ENCODE measurements at regions not wholly inside any gene's neighbourhood (a gene's known extent, or its start where the extent isn't known, plus 50 kb on each side); places are given as distances from the start of the nearest gene placed in this dataset.

GRCh38 chr7:28362182-28362581 is 50.1 kb upstream of the CREB5 start:
- DNase-seq (ENCODE audit: unreplicated experiment) = no peak
- no peaks in the 10 kb centered on the region for H3K36me3 Mint-ChIP-seq (ENCODE audit: insufficient read depth, unreplicated experiment)
- ChIA-PET POLR2A (interaction anchor here (0.9 to 4.5 kb wide), 4 partner anchors 8 to 60 kb away, joined by 3 to 23 read pairs (median 7); no protein-coding TSS in a partner anchor), CTCF (interaction anchor here (0.6 to 1.8 kb wide), 8 partner anchors 14 to 440 kb away, joined by 3 to 4 read pairs (median 4); no protein-coding TSS in a partner anchor)
- H3K27me3 Mint-ChIP-seq (ENCODE audit: insufficient read depth, unreplicated experiment) = no peaks in the 10 kb centered on the region
- intact Hi-C loops (cut with micrococcal nuclease) = no loop called here
- TF ChIP-seq, protein P1, sequence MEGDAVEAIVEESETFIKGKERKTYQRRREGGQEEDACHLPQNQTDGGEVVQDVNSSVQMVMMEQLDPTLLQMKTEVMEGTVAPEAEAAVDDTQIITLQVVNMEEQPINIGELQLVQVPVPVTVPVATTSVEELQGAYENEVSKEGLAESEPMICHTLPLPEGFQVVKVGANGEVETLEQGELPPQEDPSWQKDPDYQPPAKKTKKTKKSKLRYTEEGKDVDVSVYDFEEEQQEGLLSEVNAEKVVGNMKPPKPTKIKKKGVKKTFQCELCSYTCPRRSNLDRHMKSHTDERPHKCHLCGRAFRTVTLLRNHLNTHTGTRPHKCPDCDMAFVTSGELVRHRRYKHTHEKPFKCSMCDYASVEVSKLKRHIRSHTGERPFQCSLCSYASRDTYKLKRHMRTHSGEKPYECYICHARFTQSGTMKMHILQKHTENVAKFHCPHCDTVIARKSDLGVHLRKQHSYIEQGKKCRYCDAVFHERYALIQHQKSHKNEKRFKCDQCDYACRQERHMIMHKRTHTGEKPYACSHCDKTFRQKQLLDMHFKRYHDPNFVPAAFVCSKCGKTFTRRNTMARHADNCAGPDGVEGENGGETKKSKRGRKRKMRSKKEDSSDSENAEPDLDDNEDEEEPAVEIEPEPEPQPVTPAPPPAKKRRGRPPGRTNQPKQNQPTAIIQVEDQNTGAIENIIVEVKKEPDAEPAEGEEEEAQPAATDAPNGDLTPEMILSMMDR (IDR thresholded peaks at IDR 0.05; ENCODE audit: unreplicated experiment) = no peak
- no TSS peak for BruUV-seq (replicated peaks)
- H3K4me3 Mint-ChIP-seq (ENCODE audit: unreplicated experiment) = no peak overlapping the region
- H3K27ac Mint-ChIP-seq (ENCODE audit: low read depth, unreplicated experiment) = no peak overlapping the region
- peaks cover 16% of the 10 kb centered on the region for H3K9me3 Mint-ChIP-seq (ENCODE audit: unreplicated experiment)
- H3K4me1 Mint-ChIP-seq (ENCODE audit: insufficient read depth, unreplicated experiment) = peaks cover 21% of the 10 kb centered on the region

All from MCF 10A (cell line).